Astrocyte (in vitro differentiated cells and primary cell): ENCODE measurements at regions not wholly inside any gene's neighbourhood (a gene's known extent, or its start where the extent isn't known, plus 50 kb on each side); places are given as distances from the start of the nearest gene placed in this dataset.

ENCODE experiments used
- DNase-seq: peaks from one replicate; pipeline ENCODE4 v3.0.0-alpha.2; 2010; ENCODE audit warnings: low read depth
- FAIRE-seq: peaks from 2 replicates; lab custom pipeline; 2011; peaks lifted over from hg19 to GRCh38; lab: Jason Lieb, UNC
- H2AFZ ChIP-seq: 2 replicates; pipeline ENCODE4 v1.6.0; 2012; ENCODE audit warnings: low read depth, low read length, inconsistent platforms
- H3K27ac ChIP-seq: 2 replicates; pipeline ENCODE4 v1.5.1; 2011; ENCODE audit warnings: low read depth, low read length, inconsistent platforms
- H3K27me3 ChIP-seq: 2 replicates; pipeline ENCODE4 v1.6.0; 2011; ENCODE audit warnings: low read length, inconsistent platforms; ENCODE audit not compliant: insufficient read depth
- H3K36me3 ChIP-seq: 2 replicates; pipeline ENCODE4 v1.5.1; 2011; ENCODE audit warnings: low read length, inconsistent platforms; ENCODE audit not compliant: insufficient read depth
- H3K4me1 ChIP-seq: 2 replicates; pipeline ENCODE4 v1.5.1; 2011; ENCODE audit warnings: low read length, inconsistent platforms; ENCODE audit not compliant: insufficient read depth
- H3K4me2 ChIP-seq: 2 replicates; pipeline ENCODE4 v1.6.0; 2012; ENCODE audit warnings: low read length, inconsistent platforms
- H3K4me3 ChIP-seq: 2 replicates; pipeline ENCODE4 v1.5.1; 2011; ENCODE audit warnings: low read depth, mild to moderate bottlenecking, low read length, inconsistent platforms; ENCODE audit not compliant: insufficient read depth
- H3K79me2 ChIP-seq: 2 replicates; pipeline ENCODE4 v1.6.0; 2012; ENCODE audit warnings: mild to moderate bottlenecking, low read length, inconsistent platforms; ENCODE audit not compliant: insufficient read depth
- H3K9ac ChIP-seq: 2 replicates; pipeline ENCODE4 v1.6.0; 2012; ENCODE audit warnings: mild to moderate bottlenecking, low read length, inconsistent platforms
- H3K9me3 ChIP-seq: 2 replicates; pipeline ENCODE4 v1.5.1; 2012; ENCODE audit warnings: low read depth, mild to moderate bottlenecking, low read length, inconsistent platforms; ENCODE audit not compliant: insufficient read depth
- H4K20me1 ChIP-seq: 2 replicates; pipeline ENCODE4 v1.6.0; 2012; ENCODE audit warnings: low read length, inconsistent platforms; ENCODE audit not compliant: insufficient read depth
- H3K27ac Mint-ChIP-seq: one replicate; pipeline ENCODE4 v1.8.0; 2021; ENCODE audit warnings: mild to moderate bottlenecking, mixed read lengths; ENCODE audit not compliant: unreplicated experiment
- H3K27me3 Mint-ChIP-seq: one replicate; pipeline ENCODE4 v1.8.0; 2021; ENCODE audit warnings: low read depth, mixed read lengths; ENCODE audit not compliant: unreplicated experiment
- H3K36me3 Mint-ChIP-seq: one replicate; pipeline ENCODE4 v1.8.0; 2021; ENCODE audit warnings: low read depth, mixed read lengths; ENCODE audit not compliant: unreplicated experiment
- H3K4me1 Mint-ChIP-seq: one replicate; pipeline ENCODE4 v1.8.0; 2021; ENCODE audit warnings: low read depth, mixed read lengths; ENCODE audit not compliant: unreplicated experiment
- H3K4me3 Mint-ChIP-seq: one replicate; pipeline ENCODE4 v1.8.0; 2021; ENCODE audit warnings: mild to moderate bottlenecking, moderate library complexity, mixed read lengths; ENCODE audit not compliant: unreplicated experiment
- H3K9me3 Mint-ChIP-seq: one replicate; pipeline ENCODE4 v1.8.0; 2021; ENCODE audit warnings: mild to moderate bottlenecking, mixed read lengths; ENCODE audit not compliant: unreplicated experiment
- CTCF ChIP-seq: IDR thresholded peaks from 2 replicates; pipeline ENCODE4 v1.5.1; 2011; ENCODE audit warnings: low read depth, mild to moderate bottlenecking, inconsistent platforms, low read length, moderate library complexity; ENCODE audit not compliant: insufficient read depth
- EZH2 ChIP-seq: IDR thresholded peaks from 2 replicates; pipeline ENCODE4 v1.6.1; 2012; ENCODE audit warnings: mild to moderate bottlenecking, low read length, inconsistent platforms; ENCODE audit not compliant: insufficient read depth

DNA sequence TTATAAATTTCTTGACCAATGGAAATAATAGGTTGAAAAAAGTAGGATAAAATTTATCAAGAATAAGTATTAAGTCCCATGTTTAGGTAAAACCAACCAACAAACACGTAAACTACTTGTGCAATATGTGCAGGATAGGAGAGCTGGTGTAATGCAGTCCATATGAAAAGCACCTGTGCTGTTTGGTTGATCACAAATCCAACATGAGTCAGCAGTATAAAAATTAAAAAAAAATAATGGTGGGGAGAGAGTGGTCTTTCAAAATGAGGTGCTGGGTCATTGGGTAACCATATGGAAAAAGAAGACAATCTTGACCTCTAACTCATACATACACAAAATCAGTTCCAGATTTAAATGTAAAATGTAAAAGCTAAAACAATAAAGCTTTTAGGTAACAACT lies 181.8 kb downstream of the HS3ST3B1 start:
- H3K9me3 ChIP-seq = peaks cover 3% of the 10 kb centered on the region
- DNase-seq = no peak
- Mint-ChIP-seq H3K27ac (no peak overlapping the region), H3K4me1 (no peaks in the 10 kb centered on the region), H3K9me3 (peaks cover 5% of the 10 kb centered on the region), H3K27me3 (no peaks in the 10 kb centered on the region), H3K36me3 (no peaks in the 10 kb centered on the region), H3K4me3 (no peak overlapping the region)
- no peaks in the 10 kb centered on the region for H3K4me1 ChIP-seq
- no peak overlapping the region for H3K27ac ChIP-seq
- no peak overlapping the region for H3K9ac ChIP-seq
- no peaks in the 10 kb centered on the region for H3K27me3 ChIP-seq
- H4K20me1 ChIP-seq = no peaks in the 10 kb centered on the region
- H2AFZ ChIP-seq = no peak overlapping the region
- H3K79me2 ChIP-seq = no peaks in the 10 kb centered on the region
- H3K36me3 ChIP-seq = no peaks in the 10 kb centered on the region
- FAIRE-seq = no peak
- no peak overlapping the region for H3K4me3 ChIP-seq
- TF ChIP-seq EZH2 (no peak), CTCF (no peak)
- no peak overlapping the region for H3K4me2 ChIP-seq

DNA sequence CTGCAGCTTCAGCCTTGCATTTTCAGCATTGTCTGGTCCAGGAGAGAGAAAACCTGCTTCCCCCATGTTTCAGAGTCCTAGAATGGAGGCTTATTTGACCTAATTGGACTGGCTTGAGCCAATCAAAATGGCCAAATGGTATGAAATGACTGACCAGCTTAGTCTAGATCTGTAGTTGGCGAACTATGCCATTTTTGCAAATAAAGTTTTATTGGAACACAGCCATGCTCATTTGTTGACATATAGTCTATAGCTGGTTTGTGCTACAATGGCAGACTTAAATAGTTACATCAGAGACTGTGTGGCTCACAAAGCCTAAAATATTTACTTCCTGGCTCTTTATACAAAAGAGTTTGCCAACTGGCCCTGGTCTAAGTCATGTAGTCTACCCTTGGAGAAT lies 180.8 kb downstream of the HS3ST3B1 start:
- no peaks in the 10 kb centered on the region for H3K27me3 Mint-ChIP-seq
- no peaks in the 10 kb centered on the region for H3K4me1 Mint-ChIP-seq
- H3K27me3 ChIP-seq = no peaks in the 10 kb centered on the region
- no peak overlapping the region for H3K4me2 ChIP-seq
- DNase-seq = no peak
- peaks cover 3% of the 10 kb centered on the region for H3K9me3 ChIP-seq
- H3K27ac Mint-ChIP-seq = no peak overlapping the region
- no peak overlapping the region for H3K27ac ChIP-seq
- TF ChIP-seq CTCF = no peak
- TF ChIP-seq EZH2 = no peak
- no peak overlapping the region for H2AFZ ChIP-seq
- H3K4me1 ChIP-seq = no peaks in the 10 kb centered on the region
- no peak overlapping the region for H3K4me3 Mint-ChIP-seq
- H3K36me3 ChIP-seq = no peaks in the 10 kb centered on the region
- H3K79me2 ChIP-seq = no peaks in the 10 kb centered on the region
- FAIRE-seq = no peak
- H3K9ac ChIP-seq = no peak overlapping the region
- no peak overlapping the region for H3K4me3 ChIP-seq
- H3K9me3 Mint-ChIP-seq = peaks cover 10% of the 10 kb centered on the region
- no peaks in the 10 kb centered on the region for H3K36me3 Mint-ChIP-seq
- no peaks in the 10 kb centered on the region for H4K20me1 ChIP-seq

- Histone ChIP-seq H3K79me2 (no peaks in the 10 kb centered on the region), H3K4me2 (no peak overlapping the region), H3K4me1 (peaks cover 6% of the 10 kb centered on the region), H2AFZ (no peak overlapping the region), H3K27ac (no peak overlapping the region), H3K9me3 (peaks cover 3% of the 10 kb centered on the region), H3K27me3 (no peaks in the 10 kb centered on the region), H3K9ac (no peak overlapping the region), H3K4me3 (no peak overlapping the region), H3K36me3 (no peaks in the 10 kb centered on the region), H4K20me1 (no peaks in the 10 kb centered on the region)
- Mint-ChIP-seq H3K27me3 (no peaks in the 10 kb centered on the region), H3K4me3 (no peak overlapping the region), H3K9me3 (peaks cover 9% of the 10 kb centered on the region), H3K27ac (no peak overlapping the region), H3K4me1 (peaks cover 7% of the 10 kb centered on the region), H3K36me3 (no peaks in the 10 kb centered on the region)
- no peak for DNase-seq
- no peak for FAIRE-seq
- TF ChIP-seq EZH2 = no peak
- TF ChIP-seq CTCF = no peak
Observed at GRCh38 chr17:14474591-14474990, 173.7 kb downstream of the HS3ST3B1 start.
